T-helper 17 cell (primary cell): ENCODE measurements at regions not wholly inside any gene's neighbourhood (a gene's known extent, or its start where the extent isn't known, plus 50 kb on each side); places are given as distances from the start of the nearest gene placed in this dataset.
"Not testable (repeated sequence)": the region's sequence is repeated elsewhere in the genome, so short reads cannot be mapped to it uniquely, and the experiment has no call there.

Source experiments
- ATAC-seq: fragments of 150-1000 bp; cut with Tn5 transposase; 2 replicates; pipeline ENCODE4 v1.10.0; 2021; ENCODE audit warnings: mild to moderate bottlenecking, moderate library complexity
- DNase-seq, 3 donors: peaks; one replicate each; pipeline versions ENCODE4 v3.0.0 to v3.0.0-alpha.2; 2020 to 2021
- H3K9me3 ChIP-seq: one replicate; pipeline ENCODE4 v1.7.0; 2013; ENCODE audit warnings: low read length, mild to moderate bottlenecking; ENCODE audit not compliant: control insufficient read depth, poor library complexity, severe bottlenecking
- H3K27ac Mint-ChIP-seq: one replicate; pipeline ENCODE4 v1.8.0; 2022; ENCODE audit warnings: mild to moderate bottlenecking, moderate library complexity, mixed read lengths
- H3K27me3 Mint-ChIP-seq: one replicate; pipeline ENCODE4 v1.8.0; 2022; ENCODE audit warnings: mixed read lengths
- H3K36me3 Mint-ChIP-seq: one replicate; pipeline ENCODE4 v1.8.0; 2022; ENCODE audit warnings: low read depth, mixed read lengths
- H3K4me1 Mint-ChIP-seq: one replicate; pipeline ENCODE4 v1.8.0; 2022; ENCODE audit warnings: mild to moderate bottlenecking, mixed read lengths
- H3K4me3 Mint-ChIP-seq: one replicate; pipeline ENCODE4 v1.8.0; 2022; ENCODE audit warnings: mild to moderate bottlenecking, moderate library complexity, mixed read lengths

- no peaks in the 10 kb centered on the region for H3K36me3 Mint-ChIP-seq
- H3K27me3 Mint-ChIP-seq, result no peaks in the 10 kb centered on the region
- ATAC-seq, result no peak
These were observed 50.8 kb upstream of the BOD1L1 start for GRCh38 chr4:13678186-13678924.

DNA sequence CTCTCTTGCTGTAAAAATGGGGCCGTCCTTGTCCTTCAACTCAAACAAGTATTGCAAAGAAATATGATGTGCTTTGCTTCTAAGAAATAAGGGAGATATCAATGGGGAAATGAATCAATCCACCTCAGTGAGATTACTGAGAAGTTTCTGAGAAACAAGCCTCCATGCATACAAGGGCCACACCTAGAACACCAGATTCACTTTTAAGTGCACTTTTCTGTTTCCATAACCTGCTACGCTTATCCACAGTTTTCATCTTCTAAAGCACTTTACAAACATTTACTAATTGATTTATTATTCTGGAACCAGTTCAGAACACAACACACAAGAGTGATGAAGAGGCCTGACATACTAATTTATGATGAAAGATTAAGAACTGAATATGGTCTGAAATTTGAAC is 54.0 kb upstream of the BOD1L1 start:
- ATAC-seq, result no peak
- H3K4me1 Mint-ChIP-seq, result no peaks in the 10 kb centered on the region

More at GRCh38 chr4:13678186-13678924, 50.8 kb upstream of the BOD1L1 start:
- H3K9me3 ChIP-seq, result peaks cover 3% of the 10 kb centered on the region
- H3K27ac Mint-ChIP-seq, result no peak overlapping the region
- no peak for DNase-seq
- no peak overlapping the region for H3K4me3 Mint-ChIP-seq
- no peaks in the 10 kb centered on the region for H3K4me1 Mint-ChIP-seq

DNA sequence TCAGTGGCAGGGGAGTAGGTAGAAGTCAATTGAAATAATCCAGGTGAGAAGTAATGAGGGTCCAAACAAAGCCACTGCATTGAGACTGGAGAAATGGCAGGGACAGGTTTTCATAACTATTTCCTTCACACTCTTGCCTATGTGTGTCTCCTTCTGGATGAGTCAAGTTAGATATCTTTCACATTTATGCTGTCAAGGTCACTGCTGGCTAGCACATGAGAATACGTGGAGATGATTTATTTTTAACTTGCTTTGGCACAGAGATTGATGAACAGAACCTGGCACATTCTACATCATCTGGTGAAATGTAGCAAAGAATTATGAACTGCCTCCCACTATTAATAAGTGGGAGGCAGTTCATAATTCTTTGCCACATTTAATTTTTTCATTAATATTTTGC is 66.7 kb upstream of the BOD1L1 start:
- H3K9me3 ChIP-seq, result no peaks in the 10 kb centered on the region
- no peak overlapping the region for H3K4me3 Mint-ChIP-seq
- H3K27me3 Mint-ChIP-seq, result peaks cover 5% of the 10 kb centered on the region
- ATAC-seq, result no peak
- H3K36me3 Mint-ChIP-seq, result peaks cover 3% of the 10 kb centered on the region
- no peaks in the 10 kb centered on the region for H3K4me1 Mint-ChIP-seq
- DNase-seq, result no peak
- H3K27ac Mint-ChIP-seq, result no peak overlapping the region

More for the DNA sequence above, 54.0 kb upstream of the BOD1L1 start:
- H3K9me3 ChIP-seq, result peaks cover 3% of the 10 kb centered on the region
- Mint-ChIP-seq H3K27me3 (no peaks in the 10 kb centered on the region), H3K4me3 (no peak overlapping the region), H3K36me3 (no peaks in the 10 kb centered on the region), H3K27ac (no peak overlapping the region)
- DNase-seq, result no peak

DNA sequence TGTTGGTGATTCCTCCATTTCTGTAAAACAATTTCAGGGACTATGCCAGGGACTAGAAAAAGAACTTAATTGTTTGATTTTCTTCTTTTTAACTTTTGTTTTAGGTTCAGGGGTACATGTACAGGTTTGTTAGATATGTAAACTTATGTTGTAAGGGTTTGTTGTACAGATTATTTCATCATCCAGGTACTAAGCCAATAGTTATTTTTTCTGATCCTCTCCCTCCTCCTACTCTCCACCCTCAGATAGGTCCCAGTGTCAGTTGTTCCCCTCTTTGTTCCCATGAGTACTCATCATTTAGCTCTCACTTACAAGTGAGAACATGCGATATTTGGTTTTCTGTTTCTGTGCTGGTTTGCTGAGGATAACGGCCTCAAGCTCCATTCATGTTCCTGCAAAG is 70.8 kb upstream of the BOD1L1 start:
- DNase-seq (no peak), ATAC-seq (no peak)
- H3K36me3 Mint-ChIP-seq, result no peaks in the 10 kb centered on the region
- H3K27ac Mint-ChIP-seq, result no peak overlapping the region
- no peaks in the 10 kb centered on the region for H3K4me1 Mint-ChIP-seq
- peaks cover 10% of the 10 kb centered on the region for H3K27me3 Mint-ChIP-seq
- no peaks in the 10 kb centered on the region for H3K9me3 ChIP-seq
- H3K4me3 Mint-ChIP-seq, result no peak overlapping the region

- ATAC-seq (no peak), DNase-seq (no peak)
- H3K27me3 Mint-ChIP-seq, result peaks cover 23% of the 10 kb centered on the region
These were observed 72.7 kb upstream of the BOD1L1 start for GRCh38 chr4:13700021-13700857.

DNA sequence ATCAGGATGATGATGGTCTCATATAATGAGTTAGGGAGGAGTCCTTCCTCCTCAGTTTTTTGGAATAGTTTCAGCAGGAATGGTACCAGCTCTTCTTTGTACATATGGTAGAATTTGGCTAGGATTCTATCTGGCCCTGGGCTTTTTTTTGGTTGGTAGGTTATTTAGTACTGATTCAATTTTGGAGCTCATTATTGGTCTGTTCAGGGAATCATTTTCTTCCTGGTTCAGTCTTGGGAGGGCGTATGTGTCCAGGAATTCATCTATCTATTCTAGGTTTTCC is 73.3 kb upstream of the BOD1L1 start:
- H3K27me3 Mint-ChIP-seq, result peaks cover 18% of the 10 kb centered on the region
- H3K27ac Mint-ChIP-seq, ATAC-seq, DNase-seq, H3K9me3 ChIP-seq, H3K4me1 Mint-ChIP-seq, H3K36me3 Mint-ChIP-seq, H3K4me3 Mint-ChIP-seq: not testable (repeated sequence)

More at GRCh38 chr4:13700021-13700857, 72.7 kb upstream of the BOD1L1 start:
- no peak overlapping the region for H3K27ac Mint-ChIP-seq
- H3K36me3 Mint-ChIP-seq, result no peaks in the 10 kb centered on the region
- no peaks in the 10 kb centered on the region for H3K9me3 ChIP-seq
- H3K4me3 Mint-ChIP-seq, result no peak overlapping the region
- no peaks in the 10 kb centered on the region for H3K4me1 Mint-ChIP-seq

DNA sequence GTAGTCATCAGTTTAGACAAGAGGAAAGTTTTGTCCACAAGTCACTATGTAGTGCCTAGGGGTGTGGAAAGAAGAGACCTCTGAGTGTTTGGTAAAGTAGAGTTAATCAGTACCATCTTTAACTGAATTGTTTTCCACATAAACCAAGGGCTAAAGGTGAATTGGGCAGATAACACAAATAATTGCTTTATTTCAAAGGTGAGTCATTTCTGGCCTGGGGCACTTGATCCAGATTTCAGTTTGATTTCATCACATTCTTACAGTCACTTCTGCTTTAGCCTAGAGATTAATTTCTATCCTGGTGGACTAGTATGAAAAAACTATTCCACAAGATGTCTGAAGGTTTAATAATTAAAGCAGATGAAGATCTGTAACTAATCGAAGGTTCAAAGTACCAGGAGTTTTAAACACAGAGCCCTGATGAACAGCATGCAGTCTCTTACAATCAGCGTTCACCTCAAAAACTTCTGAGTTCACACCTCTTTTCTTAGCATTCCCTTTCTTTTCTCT is 74.5 kb upstream of the BOD1L1 start:
- no peaks in the 10 kb centered on the region for H3K36me3 Mint-ChIP-seq
- H3K9me3 ChIP-seq, result no peaks in the 10 kb centered on the region
- no peak overlapping the region for H3K4me3 Mint-ChIP-seq
- H3K4me1 Mint-ChIP-seq, result no peaks in the 10 kb centered on the region
- no peak for DNase-seq
- H3K27me3 Mint-ChIP-seq, result peaks cover 25% of the 10 kb centered on the region
- ATAC-seq, result no peak
- H3K27ac Mint-ChIP-seq, result no peak overlapping the region

DNA sequence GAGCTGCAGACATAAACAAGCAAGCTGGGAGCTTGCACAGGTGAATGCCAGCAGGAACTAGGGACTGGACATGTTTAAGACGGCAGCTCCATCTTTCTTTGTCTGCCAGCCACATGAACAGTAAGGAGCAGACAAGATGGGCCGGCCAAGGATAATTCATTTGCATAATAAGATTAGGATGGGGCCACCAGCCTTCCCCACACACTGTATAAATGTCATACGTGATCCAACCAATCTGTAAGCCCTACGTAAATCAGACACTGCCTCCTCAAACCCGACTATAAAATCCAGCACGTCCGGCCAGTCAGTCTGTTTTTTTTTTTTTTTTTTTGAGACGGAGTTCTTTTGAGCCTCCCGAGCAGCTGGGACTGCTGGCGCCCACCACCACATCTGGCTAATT is 75.6 kb upstream of the BOD1L1 start:
- no peak overlapping the region for H3K4me3 Mint-ChIP-seq
- no peak for ATAC-seq
- no peaks in the 10 kb centered on the region for H3K36me3 Mint-ChIP-seq
- H3K27me3 Mint-ChIP-seq, result peaks cover 33% of the 10 kb centered on the region
- no peak overlapping the region for H3K27ac Mint-ChIP-seq
- no peaks in the 10 kb centered on the region for H3K4me1 Mint-ChIP-seq
- no peaks in the 10 kb centered on the region for H3K9me3 ChIP-seq
- no peak for DNase-seq

GRCh38 chr4:13704035-13704434 is 76.5 kb upstream of the BOD1L1 start:
- ATAC-seq, result no peak
- no peak overlapping the region for H3K4me3 Mint-ChIP-seq
- no peak for DNase-seq
- no peak overlapping the region for H3K27ac Mint-ChIP-seq
- no peaks in the 10 kb centered on the region for H3K9me3 ChIP-seq
- H3K4me1 Mint-ChIP-seq, result no peaks in the 10 kb centered on the region
- peaks cover 34% of the 10 kb centered on the region for H3K27me3 Mint-ChIP-seq
- H3K36me3 Mint-ChIP-seq, result no peaks in the 10 kb centered on the region

DNA sequence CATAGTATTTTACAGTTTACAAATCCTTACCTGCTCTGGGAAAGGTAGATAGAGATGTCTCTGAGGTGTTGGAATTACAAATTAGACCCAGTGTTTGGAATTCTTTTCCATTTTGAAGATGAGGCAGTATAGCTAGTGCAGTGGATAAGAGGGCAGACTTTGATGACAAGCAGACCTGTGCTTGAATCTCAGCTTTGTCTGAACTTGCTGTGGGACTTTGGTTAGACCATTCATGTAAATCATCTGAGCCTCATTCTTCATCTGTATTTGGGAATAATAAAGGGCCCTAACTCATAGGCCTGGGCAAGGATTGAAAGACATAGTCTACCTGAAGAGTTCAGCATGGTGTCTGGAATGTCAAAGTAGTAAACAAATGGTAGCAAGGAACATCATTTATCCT is 77.2 kb upstream of the BOD1L1 start:
- H3K36me3 Mint-ChIP-seq, result no peaks in the 10 kb centered on the region
- H3K4me3 Mint-ChIP-seq, result no peak overlapping the region
- DNase-seq, result no peak
- ATAC-seq, result no peak
- H3K27me3 Mint-ChIP-seq, result peaks cover 34% of the 10 kb centered on the region
- H3K4me1 Mint-ChIP-seq, result no peaks in the 10 kb centered on the region
- H3K27ac Mint-ChIP-seq, result no peak overlapping the region
- H3K9me3 ChIP-seq, result no peaks in the 10 kb centered on the region

DNA sequence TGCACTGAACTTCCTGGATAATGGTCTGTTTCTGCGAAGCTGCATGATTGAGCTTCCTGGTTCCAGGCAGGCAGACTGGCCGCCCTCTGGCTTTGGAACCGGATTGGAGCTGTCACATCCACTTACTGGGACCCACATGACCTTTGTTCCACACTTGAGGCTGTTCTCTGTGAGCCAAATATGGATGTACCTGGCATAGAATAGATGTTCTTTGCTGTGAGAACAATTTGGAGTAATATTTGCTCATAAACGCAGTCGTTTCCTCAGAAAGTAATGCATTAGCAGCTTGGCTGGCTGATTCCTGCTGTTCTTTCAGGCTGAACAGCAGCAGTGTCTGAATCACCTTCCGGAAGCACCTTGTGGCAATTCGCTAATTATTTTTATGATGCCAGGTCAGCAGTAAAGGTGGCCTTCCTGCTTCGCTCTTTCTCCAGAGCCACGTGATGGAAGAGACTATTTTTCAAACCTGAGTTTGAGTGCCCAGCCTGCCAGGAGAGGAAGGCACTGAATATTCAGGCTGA is 78.1 kb upstream of the BOD1L1 start:
- no peak for ATAC-seq
- Mint-ChIP-seq H3K4me3 (no peak overlapping the region), H3K4me1 (no peaks in the 10 kb centered on the region), H3K36me3 (no peaks in the 10 kb centered on the region), H3K27ac (no peak overlapping the region), H3K27me3 (peaks cover 34% of the 10 kb centered on the region)
- no peak for DNase-seq
- no peaks in the 10 kb centered on the region for H3K9me3 ChIP-seq

DNA sequence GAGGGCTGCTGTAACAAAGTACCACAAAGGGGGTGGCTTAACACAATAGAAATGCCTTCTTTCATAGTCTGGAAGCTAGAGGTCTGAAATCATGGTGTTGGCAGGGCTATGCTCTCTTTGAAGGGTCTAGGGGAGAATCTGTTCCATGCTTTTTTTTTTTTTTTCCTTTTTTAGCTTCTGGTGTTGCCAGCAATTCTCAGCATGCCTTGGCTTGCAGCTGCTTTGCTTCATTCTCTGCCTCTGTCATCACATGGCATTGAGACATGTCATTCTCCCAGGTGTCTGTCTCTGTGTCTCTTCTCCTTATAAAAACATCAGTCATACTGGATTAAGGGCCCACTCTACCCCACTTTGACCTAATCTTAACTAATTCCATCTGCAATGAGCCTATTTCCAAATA is 78.6 kb upstream of the BOD1L1 start:
- peaks cover 34% of the 10 kb centered on the region for H3K27me3 Mint-ChIP-seq
- H3K36me3 Mint-ChIP-seq, result no peaks in the 10 kb centered on the region
- H3K4me3 Mint-ChIP-seq, result no peak overlapping the region
- DNase-seq (no peak), ATAC-seq (no peak)
- H3K9me3 ChIP-seq, result no peaks in the 10 kb centered on the region
- no peaks in the 10 kb centered on the region for H3K4me1 Mint-ChIP-seq
- no peak overlapping the region for H3K27ac Mint-ChIP-seq

DNA sequence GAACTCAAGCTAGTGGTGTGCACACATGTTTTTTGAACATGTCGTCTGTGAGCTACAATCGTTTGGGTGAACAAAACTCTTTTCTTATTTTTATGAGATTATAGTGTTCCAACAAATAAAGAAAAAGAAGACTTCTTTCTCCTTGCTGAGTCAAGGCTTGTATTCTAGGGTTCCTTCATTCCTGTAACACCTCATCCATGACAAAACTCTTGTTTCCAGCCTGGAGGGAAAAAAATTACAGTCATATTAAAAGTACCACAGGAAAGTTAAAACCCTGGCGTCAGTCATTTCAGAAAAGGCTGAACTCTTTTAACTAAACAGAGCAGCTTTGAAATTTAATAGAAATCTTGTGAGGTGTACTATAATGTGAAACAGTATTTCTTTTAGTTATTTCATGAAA is 79.2 kb upstream of the BOD1L1 start:
- H3K36me3 Mint-ChIP-seq, result no peaks in the 10 kb centered on the region
- no peak overlapping the region for H3K27ac Mint-ChIP-seq
- no peaks in the 10 kb centered on the region for H3K4me1 Mint-ChIP-seq
- H3K9me3 ChIP-seq, result no peaks in the 10 kb centered on the region
- no peak overlapping the region for H3K4me3 Mint-ChIP-seq
- DNase-seq (no peak), ATAC-seq (no peak)
- H3K27me3 Mint-ChIP-seq, result peaks cover 40% of the 10 kb centered on the region
